NCI-H82 treated with DMSO at 0.1 percent for 48 hours (cell line): ENCODE measurements at regions not wholly inside any gene's neighbourhood (a gene's known extent, or its start where the extent isn't known, plus 50 kb on each side); places are given as distances from the start of the nearest gene placed in this dataset.

Experiments used
- DNase-seq: peaks from one replicate; lab custom pipeline; 2025; ENCODE audit not compliant: unreplicated experiment; lab: John Stamatoyannopoulos, UW

GRCh38 chr1:229027622-229028182, 243.2 kb upstream of the RAB4A start:
- peak; percentile 100 for DNase-seq

- peak; percentile 93 for DNase-seq
Observed at GRCh38 chr1:229028544-229028943, 242.4 kb upstream of the RAB4A start.

- peak; percentile 82 for DNase-seq
Observed at GRCh38 chr1:229028987-229029878, 241.7 kb upstream of the RAB4A start.

- DNase-seq, result no peak
Observed at GRCh38 chr1:229029879-229030235, 241.1 kb upstream of the RAB4A start.

GRCh38 chr1:229030630-229031029, 240.3 kb upstream of the RAB4A start:
- DNase-seq, result no peak

GRCh38 chr1:229031061-229031460, 239.8 kb upstream of the RAB4A start:
- no peak for DNase-seq

- DNase-seq, result peak; percentile 12
Observed at GRCh38 chr1:229031481-229032341, 239.2 kb upstream of the RAB4A start.

- DNase-seq, result no peak
Observed at GRCh38 chr1:229032375-229032774, 238.5 kb upstream of the RAB4A start.

GRCh38 chr1:229033480-229033879, 237.4 kb upstream of the RAB4A start:
- no peak for DNase-seq

- DNase-seq, result no peak
Observed at GRCh38 chr1:229034342-229034741, 236.6 kb upstream of the RAB4A start.

GRCh38 chr1:229035054-229035747, 235.7 kb upstream of the RAB4A start:
- DNase-seq, result no peak

- no peak for DNase-seq
Observed at GRCh38 chr1:229035748-229036082, 235.2 kb upstream of the RAB4A start.

- DNase-seq, result no peak
Observed at GRCh38 chr1:229037806-229038405, 233.0 kb upstream of the RAB4A start.

- no peak for DNase-seq
Observed at GRCh38 chr1:229040630-229041358, 230.1 kb upstream of the RAB4A start.

- no peak for DNase-seq
Observed at GRCh38 chr1:229041946-229042345, 229.0 kb upstream of the RAB4A start.

- no peak for DNase-seq
Observed at GRCh38 chr1:229042482-229042881, 228.4 kb upstream of the RAB4A start.

GRCh38 chr1:229043115-229043514, 227.8 kb upstream of the RAB4A start:
- DNase-seq, result no peak

- DNase-seq, result no peak
Observed at GRCh38 chr1:229046251-229046853, 224.6 kb upstream of the RAB4A start.

GRCh38 chr1:229047161-229047839, 223.6 kb upstream of the RAB4A start:
- no peak for DNase-seq
